Suprapubic skin (tissue), 4 donors: ENCODE measurements at regions not wholly inside any gene's neighbourhood (a gene's known extent, or its start where the extent isn't known, plus 50 kb on each side); places are given as distances from the start of the nearest gene placed in this dataset.

ENCODE experiments used
- DNase-seq, 2 donors: peaks; one replicate each; pipeline ENCODE4 v3.0.0-alpha.2; 2019; ENCODE audit warnings: low spot score in 2 of 2
- H3K27ac ChIP-seq: fragments of 200-600 bp; sonication (generic); one replicate; pipeline ENCODE4 v1.5.1; 2019
- H3K27me3 ChIP-seq: fragments of 200-600 bp; sonication (generic); one replicate; pipeline ENCODE4 v1.5.1; 2019
- H3K36me3 ChIP-seq: fragments of 200-600 bp; sonication (generic); one replicate; pipeline ENCODE4 v1.5.1; 2019
- H3K4me1 ChIP-seq: fragments of 200-600 bp; sonication (generic); one replicate; pipeline ENCODE4 v1.5.1; 2019
- H3K4me3 ChIP-seq: fragments of 200-600 bp; sonication (generic); one replicate; pipeline ENCODE4 v1.5.1; 2019; ENCODE audit warnings: mild to moderate bottlenecking
- H3K9me3 ChIP-seq: fragments of 200-600 bp; sonication (generic); one replicate; pipeline ENCODE4 v1.5.1; 2019
- CTCF ChIP-seq, 2 donors: fragments of 200-600 bp in 1 of 2; fragments of 450-650 bp in 1 of 2; sonication (generic) in 1 of 2; IDR thresholded peaks; one replicate each; pipeline ENCODE4 v1.5.1; 2016 to 2019; ENCODE audit warnings: antibody characterized with exemption in 2 of 2, mild to moderate bottlenecking in 1 of 2, moderate library complexity in 1 of 2
- EP300 ChIP-seq: sonication (generic); formaldehyde crosslinking; IDR thresholded peaks from one replicate; pipeline ENCODE4 v1.6.1; 2017; ENCODE audit warnings: antibody characterized with exemption
- POLR2A ChIP-seq, 2 donors: fragments of 450-650 bp; IDR thresholded peaks; one replicate each; pipeline ENCODE4 v1.6.1; 2017; ENCODE audit warnings: antibody characterized with exemption in 2 of 2, mild to moderate bottlenecking in 2 of 2, moderate library complexity in 2 of 2
- POLR2AphosphoS5 ChIP-seq, 3 donors: sonication (generic); formaldehyde crosslinking; IDR thresholded peaks; one replicate each; pipeline ENCODE4 v1.6.1; 2017; ENCODE audit warnings: antibody characterized with exemption in 3 of 3
- WGBS: methylation state at CpG from one replicate; pipeline ENCODE4 v1.1.5; 2018; 5-methylcytosine and 5-hydroxymethylcytosine counted together

- WGBS, result 87% methylated on average over 6 of the region's 6 CpGs
- Histone ChIP-seq H3K36me3 (no peaks in the 10 kb centered on the region), H3K4me1 (peaks cover 45% of the 10 kb centered on the region), H3K4me3 (no peak overlapping the region), H3K27me3 (no peaks in the 10 kb centered on the region), H3K27ac (no peak overlapping the region), H3K9me3 (no peaks in the 10 kb centered on the region)
- TF ChIP-seq POLR2A (IDR thresholded peaks at IDR 0.05) (no peak), CTCF (IDR thresholded peaks at IDR 0.05) (no peak), EP300 (no peak), POLR2AphosphoS5 (IDR thresholded peaks at IDR 0.05) (no peak)
- DNase-seq, result no peak
Observed at GRCh38 chr6:132135409-132135808, 184.2 kb upstream of the CCN2 start.

DNA sequence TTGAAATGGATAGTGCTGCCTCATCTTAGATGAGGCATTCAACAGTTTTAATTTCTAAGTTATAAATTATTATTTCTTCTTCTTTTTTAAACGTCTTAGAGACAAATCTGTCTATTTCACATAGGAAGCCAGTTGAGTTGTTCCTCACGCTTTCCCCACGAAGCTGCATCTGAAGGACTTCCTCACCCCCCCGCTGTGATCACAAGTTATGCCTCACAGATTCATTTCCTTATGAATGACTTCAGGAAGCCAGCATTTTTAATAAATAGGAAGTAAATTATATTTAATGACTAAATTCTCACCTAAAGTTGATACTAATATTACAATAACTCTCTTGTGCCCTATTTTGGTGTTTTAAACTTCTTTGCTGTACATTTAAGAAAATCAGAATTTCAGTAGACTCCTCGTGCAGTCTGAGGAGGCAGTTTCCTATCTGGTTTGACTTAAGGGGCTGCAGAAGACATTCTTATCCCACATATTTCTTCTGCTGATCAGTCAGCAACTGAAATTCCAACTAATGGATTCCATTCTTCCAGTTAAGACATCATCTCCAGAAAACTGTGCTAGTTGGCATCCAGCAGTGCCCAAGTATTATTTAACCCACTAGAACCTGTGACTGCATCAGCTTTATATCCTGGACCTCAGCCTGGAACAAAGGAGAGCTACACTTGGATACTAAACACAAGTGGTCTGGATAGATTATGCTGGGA is 182.7 kb upstream of the CCN2 start:
- no peak overlapping the region for H3K4me3 ChIP-seq
- WGBS, result 60% methylated on average over 5 of the region's 5 CpGs
- no peak for DNase-seq
- H3K9me3 ChIP-seq, result no peaks in the 10 kb centered on the region
- TF ChIP-seq POLR2A (IDR thresholded peaks at IDR 0.05) (no peak), POLR2AphosphoS5 (IDR thresholded peaks at IDR 0.05) (no peak), EP300 (no peak), CTCF (IDR thresholded peaks at IDR 0.05) (no peak)
- peaks cover 49% of the 10 kb centered on the region for H3K4me1 ChIP-seq
- H3K36me3 ChIP-seq, result no peaks in the 10 kb centered on the region
- no peaks in the 10 kb centered on the region for H3K27me3 ChIP-seq
- H3K27ac ChIP-seq, result peak overlapping the region; percentile 89

GRCh38 chr6:132132924-132133639 is 181.9 kb upstream of the CCN2 start:
- Histone ChIP-seq H3K36me3 (no peaks in the 10 kb centered on the region), H3K27ac (peak overlapping the region; percentile 89), H3K4me1 (peaks cover 49% of the 10 kb centered on the region), H3K27me3 (no peaks in the 10 kb centered on the region), H3K9me3 (no peaks in the 10 kb centered on the region), H3K4me3 (no peak overlapping the region)
- no peak for TF ChIP-seq CTCF (IDR thresholded peaks at IDR 0.05)
- no peak for TF ChIP-seq EP300
- no peak for TF ChIP-seq POLR2AphosphoS5 (IDR thresholded peaks at IDR 0.05)
- TF ChIP-seq POLR2A (IDR thresholded peaks at IDR 0.05), result no peak
- DNase-seq, result no peak
- 78% methylated on average over 3 of the region's 3 CpGs for WGBS

DNA sequence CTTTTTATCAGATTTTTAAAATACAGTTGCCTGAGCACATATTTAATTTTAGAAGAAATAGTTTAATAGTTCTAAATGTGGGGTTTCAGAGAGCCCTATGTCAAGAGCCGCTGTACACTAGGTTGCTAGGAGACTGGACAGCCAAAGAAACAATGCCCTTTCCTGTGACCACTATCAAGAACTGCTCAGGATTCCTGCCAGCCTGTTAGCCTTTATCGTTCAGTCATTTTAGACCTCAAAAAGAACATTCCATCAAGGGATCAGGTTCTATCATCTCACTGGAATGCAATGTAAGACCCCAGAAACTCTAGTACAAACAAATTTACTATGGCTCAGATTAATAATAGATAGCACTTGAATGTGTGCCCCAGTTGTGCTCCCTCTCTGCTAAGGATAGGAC is 181.2 kb upstream of the CCN2 start:
- no peak for DNase-seq
- Histone ChIP-seq H3K4me1 (peaks cover 49% of the 10 kb centered on the region), H3K4me3 (no peak overlapping the region), H3K27ac (peak overlapping the region; percentile 89), H3K36me3 (no peaks in the 10 kb centered on the region), H3K9me3 (no peaks in the 10 kb centered on the region), H3K27me3 (no peaks in the 10 kb centered on the region)
- 69% methylated on average over 2 of the region's 2 CpGs for WGBS
- TF ChIP-seq POLR2A (IDR thresholded peaks at IDR 0.05) (no peak), EP300 (no peak), CTCF (IDR thresholded peaks at IDR 0.05) (no peak), POLR2AphosphoS5 (IDR thresholded peaks at IDR 0.05) (no peak)

DNA sequence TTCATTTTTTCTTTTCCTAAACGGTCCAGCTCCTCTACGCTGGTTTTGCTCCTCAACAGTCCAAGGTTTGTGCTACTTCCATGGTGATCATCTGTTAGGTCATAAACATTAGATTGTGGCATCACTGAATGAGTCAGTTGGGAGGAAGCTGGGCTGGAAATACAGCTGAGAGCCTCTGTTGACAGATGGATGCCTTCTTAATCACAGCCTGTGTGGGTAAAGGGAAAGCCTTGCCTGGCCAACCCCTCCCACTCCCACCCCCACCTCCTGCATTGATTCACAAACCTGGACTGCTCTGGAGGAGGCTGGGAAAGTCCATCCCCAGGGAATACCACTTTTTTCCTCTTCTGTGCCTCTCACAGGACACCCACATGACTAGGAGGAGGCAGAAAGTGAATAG is 180.6 kb upstream of the CCN2 start:
- Histone ChIP-seq H3K36me3 (no peaks in the 10 kb centered on the region), H3K27ac (peak overlapping the region; percentile 89), H3K4me3 (peak overlapping the region; percentile 9), H3K4me1 (peaks cover 49% of the 10 kb centered on the region), H3K9me3 (no peaks in the 10 kb centered on the region), H3K27me3 (no peaks in the 10 kb centered on the region)
- TF ChIP-seq EP300 (no peak), CTCF (IDR thresholded peaks at IDR 0.05) (no peak), POLR2A (IDR thresholded peaks at IDR 0.05) (no peak), POLR2AphosphoS5 (IDR thresholded peaks at IDR 0.05) (no peak)
- peak in 1 of 2 donors; percentile 74 for DNase-seq
- 57% methylated on average over 2 of the region's 2 CpGs for WGBS
